Panc1 (cell line): ENCODE measurements at regions not wholly inside any gene's neighbourhood (a gene's known extent, or its start where the extent isn't known, plus 50 kb on each side); places are given as distances from the start of the nearest gene placed in this dataset.

Experiments used
- ATAC-seq: fragments of 200-7000 bp; cut with Tn5 transposase; 2 replicates; pipeline ENCODE4 v1.9.1; 2020; ENCODE audit warnings: mild to moderate bottlenecking, moderate library complexity
- BruUV-seq: library from RNA; stranded (reverse); fragments of 400-500 nt; replicated peaks from 2 replicates; lab custom pipeline; 2021; lab: Mats Ljungman, UMichigan
- CTCF ChIA-PET: fragments of 300-600 bp; sonication (Branson Sonifier 250); formaldehyde crosslinking; loops from one replicate; lab custom pipeline; 2022; ENCODE audit warnings: antibody characterized with exemption; lab: Charles Lee
- POLR2A ChIA-PET: fragments of 300-600 bp; sonication (Branson Sonifier 250); formaldehyde crosslinking; loops from one replicate; lab custom pipeline; 2022; ENCODE audit warnings: antibody characterized with exemption; lab: Charles Lee
- DNase-seq: peaks from one replicate; pipeline ENCODE4 v3.0.0-alpha.2; 2010; ENCODE audit warnings: low read depth, low spot score
- H3K27ac ChIP-seq: 2 replicates; pipeline ENCODE4 v1.5.1; 2011; ENCODE audit warnings: mild to moderate bottlenecking, low read length, inconsistent platforms
- H3K27me3 ChIP-seq: fragments of 200-500 bp; sonication (Bioruptor generic); 2 replicates; pipeline ENCODE4 v1.6.0; 2014; ENCODE audit warnings: low read length, inconsistent platforms; ENCODE audit not compliant: control insufficient read depth, insufficient read depth
- H3K36me3 ChIP-seq: fragments of 200-500 bp; sonication (Bioruptor generic); 2 replicates; pipeline ENCODE4 v1.5.1; 2014; ENCODE audit warnings: inconsistent platforms, mild to moderate bottlenecking, low read length, moderate library complexity; ENCODE audit not compliant: control insufficient read depth, insufficient read depth
- H3K4me1 ChIP-seq: 2 replicates; pipeline ENCODE4 v1.5.1; 2011; ENCODE audit warnings: inconsistent platforms, mild to moderate bottlenecking, low read length, moderate library complexity; ENCODE audit not compliant: control insufficient read depth, insufficient read depth
- H3K4me3 ChIP-seq, 2 experiments: 2 replicates each; pipeline ENCODE4 v1.5.1; 2011 to 2012; ENCODE audit warnings: low read depth in 2 of 2, low read length in 2 of 2, mild to moderate bottlenecking in 2 of 2, inconsistent platforms in 1 of 2, moderate library complexity in 1 of 2
- H3K9me3 ChIP-seq: fragments of 200-500 bp; sonication (Bioruptor generic); 2 replicates; pipeline ENCODE4 v1.5.1; 2014; ENCODE audit warnings: low read depth, mild to moderate bottlenecking, inconsistent platforms, low read length, moderate library complexity; ENCODE audit not compliant: control insufficient read depth, insufficient read depth
- POLR2AphosphoS5 ChIP-seq: IDR thresholded peaks from 2 replicates; pipeline ENCODE4 v1.6.1; 2012; ENCODE audit warnings: mild to moderate bottlenecking, low read depth, low read length, moderate library complexity
- SIN3A ChIP-seq: IDR thresholded peaks from 2 replicates; pipeline ENCODE4 v1.6.1; 2012; ENCODE audit warnings: low read depth, mild to moderate bottlenecking, low read length, moderate library complexity, borderline replicate concordance; ENCODE audit not compliant: insufficient read depth
- TCF7L2 ChIP-seq: IDR thresholded peaks from 2 replicates; pipeline ENCODE4 v1.6.1; 2011; ENCODE audit warnings: mild to moderate bottlenecking, low read depth, low read length, inconsistent platforms
- in situ Hi-C: cut with HindIII; loops from 2 replicates; pipeline ENCODE4 v1.10.0; 2016; ENCODE audit warnings: low sequenced_read_pairs, low pct_unique_long_range_greater_than_20kb
- intact Hi-C: fragments of 100-400 bp; cut with micrococcal nuclease; formaldehyde crosslinking; loops from one replicate; pipeline ENCODE4 v1.10.0; 2022; ENCODE audit not compliant: unreplicated experiment
- TF ChIP-seq, protein P1 (sequence below): fragments of 450-650 bp; IDR thresholded peaks from 2 replicates; pipeline ENCODE4 v1.5.1; 2017; ENCODE audit warnings: mild to moderate bottlenecking
- TF ChIP-seq, protein P2 (sequence below), 2 experiments: IDR thresholded peaks; 2 replicates each; pipeline ENCODE4 v1.6.1; 2011 to 2012; ENCODE audit warnings: low read depth in 2 of 2, control low read depth in 1 of 2, low read length in 1 of 2, mild to moderate bottlenecking in 1 of 2, moderate library complexity in 1 of 2; ENCODE audit not compliant: insufficient read depth in 1 of 2

DNA sequence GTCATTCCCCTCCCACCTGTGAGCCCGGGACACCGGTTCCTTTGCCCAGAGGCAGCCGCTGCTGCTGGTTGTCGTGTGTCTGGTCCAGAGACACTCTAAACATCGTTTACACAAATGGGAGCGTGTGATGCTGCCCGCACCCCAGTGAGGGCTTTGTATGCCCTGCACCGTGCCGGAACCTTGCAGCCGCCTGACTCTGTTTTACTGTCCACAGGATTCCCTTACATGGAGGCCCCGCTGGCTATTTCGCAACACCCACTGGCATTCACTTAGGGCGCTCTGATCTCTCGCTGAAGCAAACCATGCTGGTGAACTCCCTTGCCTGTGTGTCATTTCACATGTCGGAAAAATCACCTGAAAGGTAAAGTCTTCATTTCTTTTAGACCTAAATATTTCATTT is 100.8 kb upstream of the SLC6A6 start:
- no peak for DNase-seq
- Histone ChIP-seq H3K9me3 (no peaks in the 10 kb centered on the region), H3K27me3 (no peaks in the 10 kb centered on the region), H3K27ac (no peak overlapping the region), H3K36me3 (no peaks in the 10 kb centered on the region), H3K4me1 (no peaks in the 10 kb centered on the region), H3K4me3 (no peak overlapping the region)
- intact Hi-C loops = no loop called here
- no peak for ATAC-seq
- TF ChIP-seq TCF7L2 (no peak), POLR2AphosphoS5 (no peak), SIN3A (no peak)
- TF ChIP-seq, protein P1, sequence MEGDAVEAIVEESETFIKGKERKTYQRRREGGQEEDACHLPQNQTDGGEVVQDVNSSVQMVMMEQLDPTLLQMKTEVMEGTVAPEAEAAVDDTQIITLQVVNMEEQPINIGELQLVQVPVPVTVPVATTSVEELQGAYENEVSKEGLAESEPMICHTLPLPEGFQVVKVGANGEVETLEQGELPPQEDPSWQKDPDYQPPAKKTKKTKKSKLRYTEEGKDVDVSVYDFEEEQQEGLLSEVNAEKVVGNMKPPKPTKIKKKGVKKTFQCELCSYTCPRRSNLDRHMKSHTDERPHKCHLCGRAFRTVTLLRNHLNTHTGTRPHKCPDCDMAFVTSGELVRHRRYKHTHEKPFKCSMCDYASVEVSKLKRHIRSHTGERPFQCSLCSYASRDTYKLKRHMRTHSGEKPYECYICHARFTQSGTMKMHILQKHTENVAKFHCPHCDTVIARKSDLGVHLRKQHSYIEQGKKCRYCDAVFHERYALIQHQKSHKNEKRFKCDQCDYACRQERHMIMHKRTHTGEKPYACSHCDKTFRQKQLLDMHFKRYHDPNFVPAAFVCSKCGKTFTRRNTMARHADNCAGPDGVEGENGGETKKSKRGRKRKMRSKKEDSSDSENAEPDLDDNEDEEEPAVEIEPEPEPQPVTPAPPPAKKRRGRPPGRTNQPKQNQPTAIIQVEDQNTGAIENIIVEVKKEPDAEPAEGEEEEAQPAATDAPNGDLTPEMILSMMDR = no peak
- TF ChIP-seq, protein P2, sequence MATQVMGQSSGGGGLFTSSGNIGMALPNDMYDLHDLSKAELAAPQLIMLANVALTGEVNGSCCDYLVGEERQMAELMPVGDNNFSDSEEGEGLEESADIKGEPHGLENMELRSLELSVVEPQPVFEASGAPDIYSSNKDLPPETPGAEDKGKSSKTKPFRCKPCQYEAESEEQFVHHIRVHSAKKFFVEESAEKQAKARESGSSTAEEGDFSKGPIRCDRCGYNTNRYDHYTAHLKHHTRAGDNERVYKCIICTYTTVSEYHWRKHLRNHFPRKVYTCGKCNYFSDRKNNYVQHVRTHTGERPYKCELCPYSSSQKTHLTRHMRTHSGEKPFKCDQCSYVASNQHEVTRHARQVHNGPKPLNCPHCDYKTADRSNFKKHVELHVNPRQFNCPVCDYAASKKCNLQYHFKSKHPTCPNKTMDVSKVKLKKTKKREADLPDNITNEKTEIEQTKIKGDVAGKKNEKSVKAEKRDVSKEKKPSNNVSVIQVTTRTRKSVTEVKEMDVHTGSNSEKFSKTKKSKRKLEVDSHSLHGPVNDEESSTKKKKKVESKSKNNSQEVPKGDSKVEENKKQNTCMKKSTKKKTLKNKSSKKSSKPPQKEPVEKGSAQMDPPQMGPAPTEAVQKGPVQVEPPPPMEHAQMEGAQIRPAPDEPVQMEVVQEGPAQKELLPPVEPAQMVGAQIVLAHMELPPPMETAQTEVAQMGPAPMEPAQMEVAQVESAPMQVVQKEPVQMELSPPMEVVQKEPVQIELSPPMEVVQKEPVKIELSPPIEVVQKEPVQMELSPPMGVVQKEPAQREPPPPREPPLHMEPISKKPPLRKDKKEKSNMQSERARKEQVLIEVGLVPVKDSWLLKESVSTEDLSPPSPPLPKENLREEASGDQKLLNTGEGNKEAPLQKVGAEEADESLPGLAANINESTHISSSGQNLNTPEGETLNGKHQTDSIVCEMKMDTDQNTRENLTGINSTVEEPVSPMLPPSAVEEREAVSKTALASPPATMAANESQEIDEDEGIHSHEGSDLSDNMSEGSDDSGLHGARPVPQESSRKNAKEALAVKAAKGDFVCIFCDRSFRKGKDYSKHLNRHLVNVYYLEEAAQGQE (IDR thresholded peaks at IDR 0.05; ENCODE audit: insufficient read depth in 1 of 2, low read depth in 2 of 2, low read length in 1 of 2) = no peak
- ChIA-PET POLR2A (no interaction called here), CTCF (no interaction called here)
- no TSS peak for BruUV-seq
- in situ Hi-C loops = no loop called here

DNA sequence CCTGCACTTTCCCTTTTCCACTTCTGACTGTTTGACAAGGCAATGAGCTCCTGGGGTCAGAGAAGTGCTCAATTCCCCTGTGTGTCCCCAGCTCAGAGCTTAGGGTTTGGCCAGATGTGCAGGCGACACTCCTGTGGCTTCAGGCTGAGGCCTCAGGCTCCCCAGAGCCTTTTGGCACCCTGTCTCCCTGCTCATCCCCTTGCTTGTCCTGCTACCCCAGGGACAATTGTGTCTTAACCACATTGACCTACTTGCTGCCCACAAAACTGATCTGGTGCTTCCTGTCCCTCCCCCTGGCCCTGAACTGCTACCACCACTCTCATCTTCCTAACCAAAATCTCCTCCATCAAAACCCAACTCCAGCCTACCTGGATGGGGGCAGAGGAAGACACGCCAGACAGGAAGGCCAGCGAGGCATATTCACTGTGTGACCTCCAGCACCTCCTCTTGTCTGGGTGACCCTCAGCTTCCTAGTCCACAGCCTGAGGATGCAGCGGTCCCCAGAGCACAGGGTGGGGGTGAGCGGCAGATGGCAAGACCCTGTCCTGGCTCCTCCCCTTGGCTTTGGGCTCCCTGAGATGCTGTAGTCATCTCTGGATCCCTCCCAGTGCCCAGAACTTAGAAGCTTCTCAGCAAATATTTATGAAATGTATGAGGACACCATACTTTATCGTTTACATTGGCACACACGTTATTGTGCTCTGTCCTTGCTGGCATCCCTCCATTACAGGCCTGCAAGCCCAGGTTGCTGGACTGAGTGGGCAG is 98.9 kb upstream of the SLC6A6 start:
- intact Hi-C loops (no loop called here), in situ Hi-C loops (no loop called here)
- Histone ChIP-seq H3K27me3 (no peaks in the 10 kb centered on the region), H3K36me3 (no peaks in the 10 kb centered on the region), H3K9me3 (no peaks in the 10 kb centered on the region), H3K4me3 (no peak overlapping the region), H3K4me1 (no peaks in the 10 kb centered on the region), H3K27ac (no peak overlapping the region)
- CTCF ChIA-PET = no interaction called here
- ATAC-seq (no peak), DNase-seq (no peak)
- BruUV-seq = no TSS peak
- TF ChIP-seq, protein P1 = no peak
- TF ChIP-seq POLR2AphosphoS5 (no peak), TCF7L2 (no peak), SIN3A (no peak)
- TF ChIP-seq, protein P2 (IDR thresholded peaks at IDR 0.05; ENCODE audit: insufficient read depth in 1 of 2, low read depth in 2 of 2, low read length in 1 of 2) = no peak
- POLR2A ChIA-PET = no interaction called here
